Panc1 (cell line): ENCODE measurements at regions not wholly inside any gene's neighbourhood (a gene's known extent, or its start where the extent isn't known, plus 50 kb on each side); places are given as distances from the start of the nearest gene placed in this dataset.

ENCODE experiments used
- ATAC-seq: fragments of 200-7000 bp; cut with Tn5 transposase; 2 replicates; pipeline ENCODE4 v1.9.1; 2020; ENCODE audit warnings: mild to moderate bottlenecking, moderate library complexity
- BruUV-seq: library from RNA; stranded (reverse); fragments of 400-500 nt; replicated peaks from 2 replicates; lab custom pipeline; 2021; lab: Mats Ljungman, UMichigan
- CTCF ChIA-PET: fragments of 300-600 bp; sonication (Branson Sonifier 250); formaldehyde crosslinking; loops from one replicate; lab custom pipeline; 2022; ENCODE audit warnings: antibody characterized with exemption; lab: Charles Lee
- POLR2A ChIA-PET: fragments of 300-600 bp; sonication (Branson Sonifier 250); formaldehyde crosslinking; loops from one replicate; lab custom pipeline; 2022; ENCODE audit warnings: antibody characterized with exemption; lab: Charles Lee
- DNase-seq: peaks from one replicate; pipeline ENCODE4 v3.0.0-alpha.2; 2010; ENCODE audit warnings: low read depth, low spot score
- H3K27ac ChIP-seq: 2 replicates; pipeline ENCODE4 v1.5.1; 2011; ENCODE audit warnings: mild to moderate bottlenecking, low read length, inconsistent platforms
- H3K27me3 ChIP-seq: fragments of 200-500 bp; sonication (Bioruptor generic); 2 replicates; pipeline ENCODE4 v1.6.0; 2014; ENCODE audit warnings: low read length, inconsistent platforms; ENCODE audit not compliant: control insufficient read depth, insufficient read depth
- H3K36me3 ChIP-seq: fragments of 200-500 bp; sonication (Bioruptor generic); 2 replicates; pipeline ENCODE4 v1.5.1; 2014; ENCODE audit warnings: inconsistent platforms, mild to moderate bottlenecking, low read length, moderate library complexity; ENCODE audit not compliant: control insufficient read depth, insufficient read depth
- H3K4me1 ChIP-seq: 2 replicates; pipeline ENCODE4 v1.5.1; 2011; ENCODE audit warnings: inconsistent platforms, mild to moderate bottlenecking, low read length, moderate library complexity; ENCODE audit not compliant: control insufficient read depth, insufficient read depth
- H3K4me3 ChIP-seq, 2 experiments: 2 replicates each; pipeline ENCODE4 v1.5.1; 2011 to 2012; ENCODE audit warnings: low read depth in 2 of 2, low read length in 2 of 2, mild to moderate bottlenecking in 2 of 2, inconsistent platforms in 1 of 2, moderate library complexity in 1 of 2
- H3K9me3 ChIP-seq: fragments of 200-500 bp; sonication (Bioruptor generic); 2 replicates; pipeline ENCODE4 v1.5.1; 2014; ENCODE audit warnings: low read depth, mild to moderate bottlenecking, inconsistent platforms, low read length, moderate library complexity; ENCODE audit not compliant: control insufficient read depth, insufficient read depth
- CTCF ChIP-seq: fragments of 450-650 bp; IDR thresholded peaks from 2 replicates; pipeline ENCODE4 v1.5.1; 2017; ENCODE audit warnings: mild to moderate bottlenecking
- POLR2AphosphoS5 ChIP-seq: IDR thresholded peaks from 2 replicates; pipeline ENCODE4 v1.6.1; 2012; ENCODE audit warnings: mild to moderate bottlenecking, low read depth, low read length, moderate library complexity
- REST ChIP-seq, 2 experiments: IDR thresholded peaks; 2 replicates each; pipeline ENCODE4 v1.6.1; 2011 to 2012; ENCODE audit warnings: low read depth in 2 of 2, control low read depth in 1 of 2, low read length in 1 of 2, mild to moderate bottlenecking in 1 of 2, moderate library complexity in 1 of 2; ENCODE audit not compliant: insufficient read depth in 1 of 2
- SIN3A ChIP-seq: IDR thresholded peaks from 2 replicates; pipeline ENCODE4 v1.6.1; 2012; ENCODE audit warnings: low read depth, mild to moderate bottlenecking, low read length, moderate library complexity, borderline replicate concordance; ENCODE audit not compliant: insufficient read depth
- TCF7L2 ChIP-seq: IDR thresholded peaks from 2 replicates; pipeline ENCODE4 v1.6.1; 2011; ENCODE audit warnings: mild to moderate bottlenecking, low read depth, low read length, inconsistent platforms
- in situ Hi-C: cut with HindIII; loops from 2 replicates; pipeline ENCODE4 v1.10.0; 2016; ENCODE audit warnings: low sequenced_read_pairs, low pct_unique_long_range_greater_than_20kb
- intact Hi-C: fragments of 100-400 bp; cut with micrococcal nuclease; formaldehyde crosslinking; loops from one replicate; pipeline ENCODE4 v1.10.0; 2022; ENCODE audit not compliant: unreplicated experiment

DNA sequence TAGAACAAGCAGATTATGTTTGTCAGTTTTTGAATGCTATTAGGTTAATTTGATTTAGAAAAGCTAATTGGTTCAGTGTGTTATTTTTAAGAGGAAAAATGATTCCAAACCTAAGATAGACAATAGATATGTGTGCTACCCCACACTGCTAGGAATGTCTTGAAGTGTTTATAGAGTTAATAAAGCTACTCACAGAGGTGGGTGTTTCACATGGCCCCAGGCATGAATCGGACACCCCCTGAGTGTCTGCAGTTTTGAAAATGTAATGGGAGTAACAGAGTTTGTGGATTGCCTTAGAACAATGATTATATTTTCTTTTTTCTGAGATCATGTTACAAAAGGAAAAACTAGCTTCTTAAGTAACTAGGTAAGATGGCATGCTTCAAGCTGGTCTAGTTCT lies 348.3 kb downstream of the ADCYAP1 start:
- TF ChIP-seq POLR2AphosphoS5, result no peak
- no peak for TF ChIP-seq REST (IDR thresholded peaks at IDR 0.05; ENCODE audit: insufficient read depth in 1 of 2, low read depth in 2 of 2, low read length in 1 of 2)
- no peak for TF ChIP-seq TCF7L2
- TF ChIP-seq SIN3A, result no peak
- TF ChIP-seq CTCF, result no peak
- ChIA-PET POLR2A (no interaction called here), CTCF (no interaction called here)
- no peaks in the 10 kb centered on the region for H3K36me3 ChIP-seq
- intact Hi-C loops (no loop called here), in situ Hi-C loops (no loop called here)
- no peak overlapping the region for H3K27ac ChIP-seq
- H3K27me3 ChIP-seq, result no peaks in the 10 kb centered on the region
- H3K9me3 ChIP-seq, result no peaks in the 10 kb centered on the region
- no peak for ATAC-seq
- no TSS peak for BruUV-seq
- DNase-seq, result no peak
- H3K4me1 ChIP-seq, result no peaks in the 10 kb centered on the region
- no peak overlapping the region for H3K4me3 ChIP-seq

DNA sequence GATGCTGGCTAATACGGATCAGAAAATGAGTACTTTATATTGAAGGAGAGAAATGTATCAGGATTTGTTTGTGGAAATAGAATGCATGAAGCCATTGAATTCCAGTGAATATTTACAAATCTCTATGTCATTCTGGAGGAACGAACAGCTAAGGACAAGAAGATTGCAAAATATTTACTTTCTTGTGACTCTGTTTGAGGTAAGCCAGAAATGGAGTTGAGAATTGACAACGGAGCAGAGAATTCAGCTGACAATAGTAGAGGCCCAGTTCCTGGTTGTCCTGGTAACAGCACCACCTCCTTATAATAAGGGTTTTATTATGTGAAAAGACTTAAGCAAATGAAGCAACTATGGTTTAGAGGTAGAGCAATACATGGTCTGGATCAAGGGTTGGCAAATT lies 349.2 kb downstream of the ADCYAP1 start:
- CTCF ChIA-PET, result no interaction called here
- Histone ChIP-seq H3K4me3 (no peak overlapping the region), H3K36me3 (no peaks in the 10 kb centered on the region), H3K9me3 (no peaks in the 10 kb centered on the region), H3K4me1 (no peaks in the 10 kb centered on the region), H3K27me3 (no peaks in the 10 kb centered on the region), H3K27ac (no peak overlapping the region)
- no peak for TF ChIP-seq REST (IDR thresholded peaks at IDR 0.05; ENCODE audit: insufficient read depth in 1 of 2, low read depth in 2 of 2, low read length in 1 of 2)
- no peak for TF ChIP-seq SIN3A
- no peak for TF ChIP-seq TCF7L2
- TF ChIP-seq POLR2AphosphoS5, result no peak
- TF ChIP-seq CTCF, result no peak
- intact Hi-C loops (no loop called here), in situ Hi-C loops (no loop called here)
- no peak for ATAC-seq
- DNase-seq, result no peak
- BruUV-seq, result no TSS peak
- POLR2A ChIA-PET, result no interaction called here
